ENCODE measurements at regions not wholly inside any gene's neighbourhood (a gene's known extent, or its start where the extent isn't known, plus 50 kb on each side); places are given as distances from the start of the nearest gene placed in this dataset.

GRCh38 chr3:16050641-16051467 lies 123.6 kb upstream of the GALNT15 start:
- TF ChIP-seq CTCF (IDR thresholded peaks at IDR 0.05) (no peak), POLR2A (IDR thresholded peaks at IDR 0.05) (no peak)
